Adrenal gland (tissue), 9 donors: ENCODE measurements at regions not wholly inside any gene's neighbourhood (a gene's known extent, or its start where the extent isn't known, plus 50 kb on each side); places are given as distances from the start of the nearest gene placed in this dataset.

ENCODE experiments used
- DNase-seq, 7 donors: peaks; one replicate each; pipeline ENCODE4 v3.0.0-alpha.2; 2019 to 2020
- H3K27ac ChIP-seq, 5 donors: fragments of 200-600 bp; sonication (generic) in 4 of 5; 1 replicate in 3 of 5; 2 replicates in 2 of 5; pipeline versions ENCODE4 v1.5.1 to v1.8.0; 2016 to 2020; ENCODE audit warnings: mild to moderate bottlenecking in 1 of 5
- H3K27me3 ChIP-seq: fragments of 200-600 bp; 2 replicates; pipeline ENCODE4 v1.8.0; 2021
- H3K36me3 ChIP-seq, 2 donors: fragments of 200-600 bp; replicated peaks in 1 of 2; 1 replicate in 1 of 2; 2 replicates in 1 of 2; pipeline versions ENCODE4 v1.5.1 to v1.8.0; 2018 to 2022
- H3K4me1 ChIP-seq, 2 donors: fragments of 200-600 bp; replicated peaks in 1 of 2; 1 replicate in 1 of 2; 2 replicates in 1 of 2; pipeline versions ENCODE4 v1.5.1 to v1.8.0; 2018 to 2021
- H3K4me3 ChIP-seq, 4 donors: fragments of 200-600 bp; sonication (generic) in 3 of 4; one replicate each; pipeline ENCODE4 v1.5.1; 2016 to 2018
- H3K9me3 ChIP-seq, 3 donors: fragments of 200-600 bp; sonication (generic) in 1 of 3; replicated peaks in 1 of 3; 1 replicate in 2 of 3; 2 replicates in 1 of 3; pipeline versions ENCODE4 v1.5.1 to v1.8.0; 2016 to 2021
- POLR2A ChIP-seq, 2 donors: fragments of 450-650 bp; IDR thresholded peaks; one replicate each; pipeline ENCODE4 v1.6.1; 2017; ENCODE audit warnings: antibody characterized with exemption in 2 of 2, mild to moderate bottlenecking in 2 of 2, moderate library complexity in 1 of 2
- WGBS, 4 donors: extraction: QIAGEN DNeasy Blood & Tissue Kit in 2 of 4; methylation state at CpG; one replicate each; pipeline versions ENCODE4 v1.1.5 to v1.1.7; 2013 to 2017; 5-methylcytosine and 5-hydroxymethylcytosine counted together
- intact Hi-C, 2 donors: fragments of 100-400 bp; cut with DNase I; formaldehyde crosslinking; loops; one replicate each; pipeline versions ENCODE4 v1.14.1 to v1.15.0; 2022 to 2023
- TF ChIP-seq, protein P1 (sequence below), 6 experiments: fragments of 450-650 bp in 4 of 6; fragments of 200-600 bp in 2 of 6; sonication (generic) in 1 of 6; IDR thresholded peaks; 1 replicate in 5 of 6; 2 replicates in 1 of 6; pipeline versions ENCODE4 v1.5.1 to v1.8.0; 2016 to 2021; ENCODE audit warnings: antibody characterized with exemption in 6 of 6, mild to moderate bottlenecking in 2 of 6, moderate library complexity in 1 of 6
- donor health status: healthy with polysubstance abuse.
- donor health status: Bipolar disorder and iron deficiency.
- donor health status: DM: yes; HTN: yes; CAD: no.
- donor health status: DM: no; HTN: no; CAD: no.
- donor health status: DM: no; HTN: no; CAD: no.

DNA sequence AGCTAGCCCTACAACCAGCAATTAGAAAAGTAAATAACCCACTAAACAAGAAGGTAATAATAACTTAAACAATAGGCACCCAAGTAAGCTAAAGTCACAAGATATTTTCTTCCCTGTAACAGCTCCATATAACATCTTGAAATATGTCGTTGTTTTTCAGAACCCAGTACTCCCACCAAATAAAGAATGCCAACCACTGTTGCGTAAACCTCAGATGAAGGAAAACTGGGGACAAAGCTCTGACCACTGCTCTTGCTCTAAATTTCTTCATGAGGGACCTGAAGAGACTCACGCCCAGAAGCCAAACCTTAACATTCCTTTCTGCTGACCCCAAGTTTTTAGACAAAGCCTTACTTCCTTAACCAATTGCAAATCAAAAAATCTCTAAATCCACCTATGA lies 267.7 kb upstream of the GAS1 start:
- no peaks in the 10 kb centered on the region for H3K4me1 ChIP-seq
- TF ChIP-seq, protein P1, sequence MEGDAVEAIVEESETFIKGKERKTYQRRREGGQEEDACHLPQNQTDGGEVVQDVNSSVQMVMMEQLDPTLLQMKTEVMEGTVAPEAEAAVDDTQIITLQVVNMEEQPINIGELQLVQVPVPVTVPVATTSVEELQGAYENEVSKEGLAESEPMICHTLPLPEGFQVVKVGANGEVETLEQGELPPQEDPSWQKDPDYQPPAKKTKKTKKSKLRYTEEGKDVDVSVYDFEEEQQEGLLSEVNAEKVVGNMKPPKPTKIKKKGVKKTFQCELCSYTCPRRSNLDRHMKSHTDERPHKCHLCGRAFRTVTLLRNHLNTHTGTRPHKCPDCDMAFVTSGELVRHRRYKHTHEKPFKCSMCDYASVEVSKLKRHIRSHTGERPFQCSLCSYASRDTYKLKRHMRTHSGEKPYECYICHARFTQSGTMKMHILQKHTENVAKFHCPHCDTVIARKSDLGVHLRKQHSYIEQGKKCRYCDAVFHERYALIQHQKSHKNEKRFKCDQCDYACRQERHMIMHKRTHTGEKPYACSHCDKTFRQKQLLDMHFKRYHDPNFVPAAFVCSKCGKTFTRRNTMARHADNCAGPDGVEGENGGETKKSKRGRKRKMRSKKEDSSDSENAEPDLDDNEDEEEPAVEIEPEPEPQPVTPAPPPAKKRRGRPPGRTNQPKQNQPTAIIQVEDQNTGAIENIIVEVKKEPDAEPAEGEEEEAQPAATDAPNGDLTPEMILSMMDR (IDR thresholded peaks at IDR 0.05) = no peak
- no peak for TF ChIP-seq POLR2A (IDR thresholded peaks at IDR 0.05)
- H3K9me3 ChIP-seq = no peaks in the 10 kb centered on the region
- intact Hi-C loops = no loop called here
- 90 to 97% (median 92%) methylated on average over 3 of the region's 3 CpGs for WGBS, 4 donors
- no peaks in the 10 kb centered on the region for H3K27me3 ChIP-seq
- H3K4me3 ChIP-seq = no peak overlapping the region
- DNase-seq = no peak
- H3K36me3 ChIP-seq = no peaks in the 10 kb centered on the region
- H3K27ac ChIP-seq = no peak overlapping the region

DNA sequence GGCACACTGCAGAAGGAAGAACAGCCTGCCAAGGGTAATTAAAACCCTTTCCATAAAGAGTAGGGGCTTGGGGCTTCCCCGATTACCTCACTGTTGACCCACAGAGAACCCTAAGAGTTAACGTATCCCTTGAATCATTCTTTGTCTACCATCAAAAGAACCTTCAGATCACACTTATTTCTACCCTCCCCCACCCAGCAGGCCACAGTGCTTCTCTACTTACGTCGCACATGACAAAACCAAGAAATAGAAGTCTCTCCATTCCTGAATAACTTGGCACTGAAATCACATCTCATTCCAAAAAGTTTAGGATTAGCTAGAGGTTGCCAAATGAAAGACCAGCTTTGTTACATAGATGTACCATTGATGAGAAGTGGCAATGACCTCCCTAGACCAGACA lies 268.7 kb upstream of the GAS1 start:
- Histone ChIP-seq H3K27ac (no peak overlapping the region), H3K27me3 (no peaks in the 10 kb centered on the region), H3K36me3 (no peaks in the 10 kb centered on the region), H3K9me3 (no peaks in the 10 kb centered on the region), H3K4me1 (no peaks in the 10 kb centered on the region), H3K4me3 (no peak overlapping the region)
- WGBS, 4 donors = 72 to 88% (median 80%) methylated on average over 4 of the region's 4 CpGs
- no peak for DNase-seq
- intact Hi-C loops = no loop called here
- no peak for TF ChIP-seq POLR2A (IDR thresholded peaks at IDR 0.05)
- TF ChIP-seq, protein P1 (IDR thresholded peaks at IDR 0.05) = no peak

DNA sequence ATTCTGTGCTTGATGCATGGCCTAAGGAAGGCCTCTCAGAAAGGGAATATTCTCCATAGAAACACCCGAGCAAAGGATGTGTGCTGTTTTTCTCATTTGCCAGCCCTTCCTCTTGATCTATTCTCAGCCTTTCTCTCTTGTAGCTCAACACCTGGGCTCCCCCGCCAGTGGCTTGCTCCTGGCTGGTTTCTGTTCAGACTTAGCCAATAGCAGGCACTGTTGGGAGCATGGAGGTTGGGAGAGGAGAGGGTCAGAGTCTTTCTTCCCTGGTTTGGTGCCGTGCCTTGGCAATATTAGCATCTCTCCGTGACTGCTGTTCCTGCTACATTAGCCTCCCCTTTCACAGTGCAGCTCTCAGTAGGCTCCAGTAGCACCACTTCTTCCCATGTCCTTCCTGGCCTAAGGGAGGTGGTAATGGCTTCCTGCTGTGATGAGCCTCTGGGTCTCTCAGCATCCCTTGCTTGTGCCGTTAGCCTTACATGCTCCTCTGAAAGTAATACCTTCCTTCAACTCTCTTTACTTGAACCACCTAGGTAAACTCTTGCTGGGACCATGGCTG lies 269.7 kb upstream of the GAS1 start:
- no peak overlapping the region for H3K4me3 ChIP-seq
- no peaks in the 10 kb centered on the region for H3K4me1 ChIP-seq
- WGBS, 4 donors = 78 to 87% (median 84%) methylated on average over 5 of the region's 5 CpGs
- TF ChIP-seq, protein P1 (IDR thresholded peaks at IDR 0.05) = no peak
- TF ChIP-seq POLR2A (IDR thresholded peaks at IDR 0.05) = no peak
- intact Hi-C loops = no loop called here
- H3K9me3 ChIP-seq = no peaks in the 10 kb centered on the region
- no peaks in the 10 kb centered on the region for H3K27me3 ChIP-seq
- no peaks in the 10 kb centered on the region for H3K36me3 ChIP-seq
- no peak for DNase-seq
- H3K27ac ChIP-seq = no peak overlapping the region

DNA sequence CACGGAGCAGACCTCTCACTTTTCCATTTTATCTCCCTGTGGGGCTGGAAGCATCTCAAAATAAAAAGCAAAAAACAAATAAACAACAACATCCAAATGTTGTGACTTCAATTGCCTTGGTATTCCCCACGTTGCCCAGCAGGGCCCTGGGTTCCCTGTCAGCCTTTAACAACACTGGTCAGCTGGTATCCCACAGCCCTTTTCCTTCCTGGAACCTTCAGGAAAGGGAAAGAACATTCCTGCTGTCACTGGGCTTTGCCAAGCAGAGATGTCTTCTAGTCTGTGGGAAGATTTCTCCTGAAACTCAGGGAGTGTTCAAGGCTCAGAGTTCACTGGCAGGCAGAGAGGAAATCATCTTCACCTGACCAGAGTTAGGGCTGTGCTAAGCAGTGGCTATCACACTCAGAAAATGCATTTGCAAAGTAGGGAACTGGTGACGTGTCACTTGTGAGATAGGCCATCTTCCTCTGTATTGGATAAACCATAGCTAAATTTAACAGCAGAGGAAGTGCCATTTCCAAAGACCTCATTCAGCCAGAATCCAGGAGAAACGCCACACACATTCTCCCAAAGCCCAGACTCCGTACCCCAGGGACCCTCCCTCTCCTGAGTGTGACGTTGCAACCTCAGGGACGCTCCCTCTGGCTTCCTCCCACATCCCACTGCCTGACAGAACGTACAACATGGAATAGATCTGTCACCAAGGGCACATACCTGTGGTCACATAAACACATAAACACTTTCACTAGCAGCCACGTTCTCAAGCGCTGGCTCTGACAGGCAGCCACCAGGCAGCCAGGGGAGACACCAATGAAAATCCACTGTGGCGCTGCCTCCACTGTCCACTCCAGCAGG lies 274.0 kb upstream of the DAPK1 start:
- intact Hi-C loops = no loop called here
- no peak overlapping the region for H3K4me3 ChIP-seq
- WGBS, 4 donors = 59 to 81% (median 70%) methylated on average over 9 to 11 of the region's 11 CpGs

More for the DNA sequence above, 274.0 kb upstream of the DAPK1 start:
- H3K4me1 ChIP-seq = peaks cover 0 to 4% of the 10 kb centered on the region in 2 donors
- H3K9me3 ChIP-seq = no peaks in the 10 kb centered on the region
- H3K27ac ChIP-seq = no peak overlapping the region
- no peaks in the 10 kb centered on the region for H3K27me3 ChIP-seq
- TF ChIP-seq, protein P1 (IDR thresholded peaks at IDR 0.05) = no peak
- no peak for TF ChIP-seq POLR2A (IDR thresholded peaks at IDR 0.05)
- H3K36me3 ChIP-seq = no peaks in the 10 kb centered on the region
- DNase-seq = peak in 1 of 7 donors; percentile 1
